OCI-LY7 (cell line): ENCODE measurements at regions not wholly inside any gene's neighbourhood (a gene's known extent, or its start where the extent isn't known, plus 50 kb on each side); places are given as distances from the start of the nearest gene placed in this dataset.

Experiments
- BruUV-seq: library from RNA; stranded (reverse); fragments of 400-500 nt; replicated peaks from 2 replicates; lab custom pipeline; 2021; lab: Mats Ljungman, UMichigan
- CTCF ChIA-PET: fragments of 300-600 bp; sonication (Branson Sonifier 250); formaldehyde crosslinking; loops from one replicate; lab custom pipeline; 2022; ENCODE audit warnings: antibody characterized with exemption; ENCODE audit not compliant: unreplicated experiment; lab: Charles Lee
- POLR2A ChIA-PET: fragments of 300-600 bp; sonication (Branson Sonifier 250); formaldehyde crosslinking; loops from one replicate; lab custom pipeline; 2022; ENCODE audit warnings: antibody characterized with exemption; lab: Charles Lee
- DNase-seq: peaks from one replicate; pipeline ENCODE4 v3.0.0-alpha.2; 2015; ENCODE audit warnings: low spot score
- H2AFZ ChIP-seq: fragments of 200-600 bp; sonication (generic), shearing (Covaris generic); 2 replicates; pipeline ENCODE4 v1.6.1; 2014; ENCODE audit warnings: mild to moderate bottlenecking, antibody characterized with exemption, low read length, moderate library complexity
- H3K27ac ChIP-seq: fragments of 200-600 bp; sonication (generic); 2 replicates; pipeline ENCODE4 v1.5.1; 2014; ENCODE audit warnings: mixed run types, low read depth, mild to moderate bottlenecking, moderate library complexity, low read length, inconsistent platforms; ENCODE audit not compliant: poor library complexity, severe bottlenecking
- H3K36me3 ChIP-seq: fragments of 200-600 bp; sonication (generic); 2 replicates; pipeline ENCODE4 v1.6.1; 2014; ENCODE audit warnings: mild to moderate bottlenecking, antibody characterized with exemption, low read length, moderate library complexity, mixed read lengths; ENCODE audit not compliant: insufficient read depth
- H3K4me1 ChIP-seq: fragments of 200-600 bp; sonication (generic); 2 replicates; pipeline ENCODE4 v1.5.1; 2014; ENCODE audit warnings: mild to moderate bottlenecking, low read length; ENCODE audit not compliant: insufficient read depth, poor library complexity, severe bottlenecking
- H3K4me2 ChIP-seq: fragments of 200-600 bp; sonication (generic); 2 replicates; pipeline ENCODE4 v1.6.1; 2014; ENCODE audit warnings: mild to moderate bottlenecking, low read length
- H3K4me3 ChIP-seq: fragments of 200-600 bp; sonication (generic); 2 replicates; pipeline ENCODE4 v1.5.1; 2014; ENCODE audit warnings: mild to moderate bottlenecking, low read depth, low read length; ENCODE audit not compliant: poor library complexity, severe bottlenecking
- H3K79me2 ChIP-seq: fragments of 200-600 bp; sonication (generic); 2 replicates; pipeline ENCODE4 v1.6.1; 2016; ENCODE audit warnings: low read depth, mild to moderate bottlenecking, low read length, moderate library complexity, mixed read lengths; ENCODE audit not compliant: insufficient read depth
- H3K9me2 ChIP-seq: fragments of 200-600 bp; sonication (generic); 2 replicates; pipeline ENCODE4 v1.6.1; 2016; ENCODE audit warnings: mild to moderate bottlenecking, low read length, mixed read lengths; ENCODE audit not compliant: insufficient read depth
- H3K9me3 ChIP-seq: fragments of 200-600 bp; sonication (generic); 2 replicates; pipeline ENCODE4 v1.6.1; 2014; ENCODE audit warnings: mild to moderate bottlenecking, mixed run types, low read length, mixed read lengths
- H4K20me1 ChIP-seq: fragments of 200-600 bp; sonication (generic); 2 replicates; pipeline ENCODE4 v1.6.1; 2014; ENCODE audit warnings: mild to moderate bottlenecking, antibody characterized with exemption, low read length, moderate library complexity, mixed read lengths; ENCODE audit not compliant: insufficient read depth
- EZH2phosphoT487 ChIP-seq: fragments of 200-600 bp; sonication (generic); IDR thresholded peaks from 2 replicates; pipeline ENCODE4 v1.6.1; 2018; ENCODE audit warnings: low read depth, borderline replicate concordance, mild to moderate bottlenecking, mixed run types, antibody characterized with exemption, low read length, moderate library complexity, mixed read lengths
- intact Hi-C: fragments of 100-400 bp; cut with micrococcal nuclease; formaldehyde crosslinking; loops from one replicate; pipeline ENCODE4 v1.10.0; 2022; ENCODE audit not compliant: unreplicated experiment
- TF ChIP-seq, protein P1 (sequence below): fragments of 200-600 bp; sonication (generic); conservative IDR thresholded peaks from 2 replicates; pipeline ENCODE4 v1.5.1; 2014; ENCODE audit warnings: mild to moderate bottlenecking, antibody characterized with exemption, low read length, moderate library complexity, mixed read lengths

DNA sequence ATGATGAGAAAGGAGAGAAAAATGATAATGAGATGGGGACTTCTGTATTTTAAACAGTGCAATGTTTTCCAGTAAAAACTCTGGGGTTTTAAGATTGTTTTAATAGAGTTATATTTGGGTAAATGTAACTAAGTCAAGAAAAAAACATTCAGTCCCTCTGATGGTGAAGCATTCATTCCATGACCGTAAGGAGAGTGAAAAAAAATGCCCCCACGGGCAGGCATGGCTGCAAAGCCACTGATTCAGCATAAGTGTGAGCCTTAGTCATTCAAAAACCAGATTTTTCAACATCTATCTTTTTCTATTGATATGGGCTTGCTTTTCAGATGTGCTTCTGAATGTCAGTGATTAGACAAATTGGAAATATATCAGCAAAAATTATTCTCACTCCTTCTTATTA is 957.8 kb downstream of the SLC4A3 start:
- CTCF ChIA-PET: no interaction called here
- Histone ChIP-seq H3K27ac (no peak overlapping the region), H3K36me3 (no peaks in the 10 kb centered on the region), H3K9me2 (no peaks in the 10 kb centered on the region), H4K20me1 (no peaks in the 10 kb centered on the region), H3K4me2 (no peak overlapping the region), H3K4me1 (no peaks in the 10 kb centered on the region), H3K9me3 (no peaks in the 10 kb centered on the region), H3K4me3 (no peak overlapping the region), H3K79me2 (no peaks in the 10 kb centered on the region), H2AFZ (no peak overlapping the region)
- intact Hi-C loops: no loop called here
- no TSS peak for BruUV-seq
- POLR2A ChIA-PET: no interaction called here
- no peak for TF ChIP-seq EZH2phosphoT487
- TF ChIP-seq, protein P1, sequence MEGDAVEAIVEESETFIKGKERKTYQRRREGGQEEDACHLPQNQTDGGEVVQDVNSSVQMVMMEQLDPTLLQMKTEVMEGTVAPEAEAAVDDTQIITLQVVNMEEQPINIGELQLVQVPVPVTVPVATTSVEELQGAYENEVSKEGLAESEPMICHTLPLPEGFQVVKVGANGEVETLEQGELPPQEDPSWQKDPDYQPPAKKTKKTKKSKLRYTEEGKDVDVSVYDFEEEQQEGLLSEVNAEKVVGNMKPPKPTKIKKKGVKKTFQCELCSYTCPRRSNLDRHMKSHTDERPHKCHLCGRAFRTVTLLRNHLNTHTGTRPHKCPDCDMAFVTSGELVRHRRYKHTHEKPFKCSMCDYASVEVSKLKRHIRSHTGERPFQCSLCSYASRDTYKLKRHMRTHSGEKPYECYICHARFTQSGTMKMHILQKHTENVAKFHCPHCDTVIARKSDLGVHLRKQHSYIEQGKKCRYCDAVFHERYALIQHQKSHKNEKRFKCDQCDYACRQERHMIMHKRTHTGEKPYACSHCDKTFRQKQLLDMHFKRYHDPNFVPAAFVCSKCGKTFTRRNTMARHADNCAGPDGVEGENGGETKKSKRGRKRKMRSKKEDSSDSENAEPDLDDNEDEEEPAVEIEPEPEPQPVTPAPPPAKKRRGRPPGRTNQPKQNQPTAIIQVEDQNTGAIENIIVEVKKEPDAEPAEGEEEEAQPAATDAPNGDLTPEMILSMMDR: no peak
- DNase-seq: no peak

DNA sequence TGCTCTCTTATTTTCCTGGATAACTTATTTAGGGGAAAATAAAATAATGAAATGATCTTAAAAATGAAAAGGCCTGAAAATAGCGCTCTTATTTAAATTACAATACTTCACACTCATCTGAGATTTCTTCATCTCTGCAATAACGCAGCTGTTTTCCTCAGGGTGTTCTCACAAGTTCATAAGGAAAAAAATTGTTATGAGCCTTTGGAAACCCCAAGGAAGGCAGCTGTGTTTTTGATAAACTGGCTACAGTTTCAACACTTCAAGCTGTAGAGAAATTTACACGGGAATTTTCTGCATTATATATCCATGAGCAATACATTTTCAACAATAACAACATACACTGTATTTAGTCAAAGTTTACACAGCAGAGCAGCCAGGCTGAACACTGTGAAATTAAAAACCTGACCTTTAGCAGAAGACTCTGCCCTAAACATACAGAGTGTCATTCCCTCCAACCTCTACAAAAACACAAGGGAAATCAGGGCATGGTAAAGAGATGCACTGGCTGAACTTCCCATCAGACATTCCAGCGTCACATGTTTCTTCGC is 959.6 kb downstream of the SLC4A3 start:
- CTCF ChIA-PET: no interaction called here

DNA sequence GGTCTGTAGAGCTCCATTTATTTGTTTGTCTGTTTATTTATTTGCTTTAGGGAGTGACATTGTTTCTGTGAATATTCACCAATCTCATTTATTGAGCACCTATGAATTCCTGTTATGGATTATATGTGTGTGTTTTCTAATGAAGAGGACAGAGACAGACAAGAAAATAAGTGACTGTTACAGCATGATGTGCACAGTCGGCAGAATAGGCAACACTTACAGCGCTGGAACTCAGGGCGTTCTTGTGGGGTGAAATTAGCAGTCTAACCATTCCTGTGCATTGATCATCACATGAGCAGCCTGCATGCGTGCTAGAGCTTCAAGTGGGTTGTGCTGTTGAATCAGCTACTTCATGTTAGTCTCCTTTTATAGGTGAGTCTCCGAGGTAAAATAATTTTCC is 960.7 kb downstream of the SLC4A3 start:
- BruUV-seq: no TSS peak
- ChIA-PET POLR2A (interaction anchor here (0.7 kb wide), 1 partner anchor 105 kb away, joined by 3 read pairs; no protein-coding TSS in a partner anchor), CTCF (no interaction called here)
- no peak overlapping the region for H3K4me2 ChIP-seq
- H3K79me2 ChIP-seq: no peaks in the 10 kb centered on the region
- intact Hi-C loops: no loop called here
- no peaks in the 10 kb centered on the region for H3K4me1 ChIP-seq
- no peaks in the 10 kb centered on the region for H3K9me2 ChIP-seq
- no peaks in the 10 kb centered on the region for H3K36me3 ChIP-seq
- H2AFZ ChIP-seq: no peak overlapping the region
- no peak for DNase-seq
- TF ChIP-seq, protein P1: no peak
- TF ChIP-seq EZH2phosphoT487: no peak
- H4K20me1 ChIP-seq: no peaks in the 10 kb centered on the region
- no peaks in the 10 kb centered on the region for H3K9me3 ChIP-seq
- no peak overlapping the region for H3K27ac ChIP-seq
- H3K4me3 ChIP-seq: no peak overlapping the region

More for the DNA sequence above, 959.6 kb downstream of the SLC4A3 start:
- POLR2A ChIA-PET: interaction anchor here (0.6 kb wide), 1 partner anchor 1267 kb away, joined by 3 read pairs; no protein-coding TSS in a partner anchor
- Histone ChIP-seq H3K36me3 (no peaks in the 10 kb centered on the region), H3K9me2 (no peaks in the 10 kb centered on the region), H4K20me1 (no peaks in the 10 kb centered on the region), H3K4me1 (no peaks in the 10 kb centered on the region), H3K79me2 (no peaks in the 10 kb centered on the region), H3K27ac (no peak overlapping the region), H2AFZ (no peak overlapping the region), H3K9me3 (no peaks in the 10 kb centered on the region), H3K4me3 (no peak overlapping the region), H3K4me2 (no peak overlapping the region)
- intact Hi-C loops: no loop called here
- TF ChIP-seq EZH2phosphoT487: no peak
- TF ChIP-seq, protein P1: no peak
- BruUV-seq: no TSS peak
- DNase-seq: no peak
